ENCODE measurements at regions not wholly inside any gene's neighbourhood (a gene's known extent, or its start where the extent isn't known, plus 50 kb on each side); places are given as distances from the start of the nearest gene placed in this dataset.

GRCh38 chrX:96102997-96103396 is 581.6 kb upstream of the DIAPH2 start:
- TF ChIP-seq POLR2AphosphoS5 (IDR thresholded peaks at IDR 0.05) (no peak), POLR2A (IDR thresholded peaks at IDR 0.05) (no peak)
- TF ChIP-seq, protein P1, sequence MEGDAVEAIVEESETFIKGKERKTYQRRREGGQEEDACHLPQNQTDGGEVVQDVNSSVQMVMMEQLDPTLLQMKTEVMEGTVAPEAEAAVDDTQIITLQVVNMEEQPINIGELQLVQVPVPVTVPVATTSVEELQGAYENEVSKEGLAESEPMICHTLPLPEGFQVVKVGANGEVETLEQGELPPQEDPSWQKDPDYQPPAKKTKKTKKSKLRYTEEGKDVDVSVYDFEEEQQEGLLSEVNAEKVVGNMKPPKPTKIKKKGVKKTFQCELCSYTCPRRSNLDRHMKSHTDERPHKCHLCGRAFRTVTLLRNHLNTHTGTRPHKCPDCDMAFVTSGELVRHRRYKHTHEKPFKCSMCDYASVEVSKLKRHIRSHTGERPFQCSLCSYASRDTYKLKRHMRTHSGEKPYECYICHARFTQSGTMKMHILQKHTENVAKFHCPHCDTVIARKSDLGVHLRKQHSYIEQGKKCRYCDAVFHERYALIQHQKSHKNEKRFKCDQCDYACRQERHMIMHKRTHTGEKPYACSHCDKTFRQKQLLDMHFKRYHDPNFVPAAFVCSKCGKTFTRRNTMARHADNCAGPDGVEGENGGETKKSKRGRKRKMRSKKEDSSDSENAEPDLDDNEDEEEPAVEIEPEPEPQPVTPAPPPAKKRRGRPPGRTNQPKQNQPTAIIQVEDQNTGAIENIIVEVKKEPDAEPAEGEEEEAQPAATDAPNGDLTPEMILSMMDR (IDR thresholded peaks at IDR 0.05): no peak

Measured in breast epithelium (tissue), 3 donors.